Neural cell (in vitro differentiated cells): ENCODE measurements at regions not wholly inside any gene's neighbourhood (a gene's known extent, or its start where the extent isn't known, plus 50 kb on each side); places are given as distances from the start of the nearest gene placed in this dataset.

Experiments used
- H2AFZ ChIP-seq: fragments of 200-600, 300-800 bp; sonication (generic), shearing (Covaris generic); 2 replicates; pipeline ENCODE4 v1.6.0; 2014; ENCODE audit warnings: low read depth, mild to moderate bottlenecking, antibody characterized with exemption, low read length, moderate library complexity
- H3F3A ChIP-seq: fragments of 200-600 bp; shearing (Covaris generic); 2 replicates; pipeline ENCODE4 v1.6.1; 2016; ENCODE audit warnings: mild to moderate bottlenecking, moderate library complexity, mixed read lengths, antibody characterized with exemption, low read length; ENCODE audit not compliant: insufficient read depth, poor library complexity, severe bottlenecking
- H3K27ac ChIP-seq: fragments of 200-600, 300-800 bp; sonication (generic), shearing (Covaris generic); 2 replicates; pipeline ENCODE4 v1.5.1; 2014; ENCODE audit warnings: mild to moderate bottlenecking, low read length, moderate library complexity
- H3K27me3 ChIP-seq: fragments of 300-800, 200-600 bp; sonication (generic), shearing (Covaris generic); 2 replicates; pipeline ENCODE4 v1.6.0; 2014; ENCODE audit warnings: mild to moderate bottlenecking, low read depth, low read length, moderate library complexity; ENCODE audit not compliant: insufficient read depth
- H3K36me3 ChIP-seq: fragments of 300-800, 200-600 bp; sonication (generic), shearing (Covaris generic); 2 replicates; pipeline ENCODE4 v1.5.1; 2014; ENCODE audit warnings: mild to moderate bottlenecking, antibody characterized with exemption, low read length, moderate library complexity; ENCODE audit not compliant: insufficient read depth
- H3K4me2 ChIP-seq: fragments of 300-800, 200-600 bp; sonication (generic), shearing (Covaris generic); 2 replicates; pipeline ENCODE4 v1.6.0; 2014; ENCODE audit warnings: mild to moderate bottlenecking, low read length
- H3K4me3 ChIP-seq: fragments of 300-800, 200-600 bp; sonication (generic), shearing (Covaris generic); 2 replicates; pipeline ENCODE4 v1.5.1; 2014; ENCODE audit warnings: mild to moderate bottlenecking, low read length, moderate library complexity
- H3K79me2 ChIP-seq: fragments of 200-600 bp; shearing (Covaris generic); replicated peaks from 2 replicates; pipeline ENCODE4 v1.6.0; 2014; ENCODE audit warnings: mild to moderate bottlenecking, low read length, moderate library complexity; ENCODE audit not compliant: insufficient read depth
- H3K9ac ChIP-seq: fragments of 300-800, 200-600 bp; sonication (generic), shearing (Covaris generic); 2 replicates; pipeline ENCODE4 v1.6.1; 2016; ENCODE audit warnings: mild to moderate bottlenecking, low read length, mixed read lengths
- H3K9me2 ChIP-seq: fragments of 200-600 bp; shearing (Covaris generic); 2 replicates; pipeline ENCODE4 v1.6.1; 2016; ENCODE audit warnings: mild to moderate bottlenecking, low read length, mixed read lengths; ENCODE audit not compliant: insufficient read depth
- H3K9me3 ChIP-seq: fragments of 200-600, 300-800 bp; sonication (generic), shearing (Covaris generic); 2 replicates; pipeline ENCODE4 v1.6.1; 2016; ENCODE audit warnings: mild to moderate bottlenecking, mixed run types, low read length, moderate library complexity, mixed read lengths
- H4K20me1 ChIP-seq: fragments of 200-600 bp; shearing (Covaris generic); 2 replicates; pipeline ENCODE4 v1.6.1; 2016; ENCODE audit warnings: mild to moderate bottlenecking, mixed run types; ENCODE audit not compliant: insufficient read depth
- EP300 ChIP-seq: fragments of 450-650 bp; conservative IDR thresholded peaks from 2 replicates; pipeline ENCODE4 v1.6.1; 2014; ENCODE audit warnings: antibody characterized with exemption, mild to moderate bottlenecking, moderate library complexity; ENCODE audit not compliant: poor library complexity, severe bottlenecking
- EZH2 ChIP-seq: fragments of 200-600, 300-800 bp; shearing (Covaris generic), sonication (generic); IDR thresholded peaks from 2 replicates; pipeline ENCODE4 v1.6.1; 2014; ENCODE audit warnings: antibody characterized with exemption, low read length, borderline replicate concordance, mild to moderate bottlenecking; ENCODE audit not compliant: insufficient read depth, poor library complexity, severe bottlenecking
- MXI1 ChIP-seq: fragments of 450-650 bp; conservative IDR thresholded peaks from 2 replicates; pipeline ENCODE4 v1.6.1; 2014; ENCODE audit warnings: antibody characterized with exemption, mild to moderate bottlenecking; ENCODE audit not compliant: poor library complexity, severe bottlenecking
- POLR2AphosphoS5 ChIP-seq: IDR thresholded peaks from 2 replicates; pipeline ENCODE4 v1.6.1; 2012
- RAD21 ChIP-seq: fragments of 450-650 bp; conservative IDR thresholded peaks from 2 replicates; pipeline ENCODE4 v1.6.1; 2014; ENCODE audit warnings: antibody characterized with exemption, mild to moderate bottlenecking, moderate library complexity
- REST ChIP-seq: IDR thresholded peaks from 2 replicates; pipeline ENCODE4 v1.6.1; 2012; ENCODE audit warnings: borderline replicate concordance
- SMC3 ChIP-seq: fragments of 450-650 bp; conservative IDR thresholded peaks from 2 replicates; pipeline ENCODE4 v1.6.1; 2014; ENCODE audit warnings: antibody characterized with exemption, mild to moderate bottlenecking, moderate library complexity; ENCODE audit not compliant: poor library complexity
- TAF1 ChIP-seq: IDR thresholded peaks from 2 replicates; pipeline ENCODE4 v1.6.1; 2012; ENCODE audit warnings: low read depth
- TF ChIP-seq, protein P1 (sequence below): fragments of 450-650 bp; IDR thresholded peaks from 2 replicates; pipeline ENCODE4 v1.5.1; 2014; ENCODE audit warnings: antibody characterized with exemption, mild to moderate bottlenecking, moderate library complexity; ENCODE audit not compliant: poor library complexity, severe bottlenecking

GRCh38 chr3:3635109-3635508, 164.1 kb upstream of the LRRN1 start:
- no peak overlapping the region for H3K27ac ChIP-seq
- no peak overlapping the region for H3K4me3 ChIP-seq
- no peaks in the 10 kb centered on the region for H4K20me1 ChIP-seq
- H3K27me3 ChIP-seq, result no peaks in the 10 kb centered on the region
- H3K9me3 ChIP-seq, result no peaks in the 10 kb centered on the region
- H3K4me2 ChIP-seq, result no peak overlapping the region
- TF ChIP-seq MXI1 (no peak), EP300 (no peak), EZH2 (no peak), RAD21 (no peak), REST (no peak), POLR2AphosphoS5 (no peak), TAF1 (no peak)
- TF ChIP-seq, protein P1, sequence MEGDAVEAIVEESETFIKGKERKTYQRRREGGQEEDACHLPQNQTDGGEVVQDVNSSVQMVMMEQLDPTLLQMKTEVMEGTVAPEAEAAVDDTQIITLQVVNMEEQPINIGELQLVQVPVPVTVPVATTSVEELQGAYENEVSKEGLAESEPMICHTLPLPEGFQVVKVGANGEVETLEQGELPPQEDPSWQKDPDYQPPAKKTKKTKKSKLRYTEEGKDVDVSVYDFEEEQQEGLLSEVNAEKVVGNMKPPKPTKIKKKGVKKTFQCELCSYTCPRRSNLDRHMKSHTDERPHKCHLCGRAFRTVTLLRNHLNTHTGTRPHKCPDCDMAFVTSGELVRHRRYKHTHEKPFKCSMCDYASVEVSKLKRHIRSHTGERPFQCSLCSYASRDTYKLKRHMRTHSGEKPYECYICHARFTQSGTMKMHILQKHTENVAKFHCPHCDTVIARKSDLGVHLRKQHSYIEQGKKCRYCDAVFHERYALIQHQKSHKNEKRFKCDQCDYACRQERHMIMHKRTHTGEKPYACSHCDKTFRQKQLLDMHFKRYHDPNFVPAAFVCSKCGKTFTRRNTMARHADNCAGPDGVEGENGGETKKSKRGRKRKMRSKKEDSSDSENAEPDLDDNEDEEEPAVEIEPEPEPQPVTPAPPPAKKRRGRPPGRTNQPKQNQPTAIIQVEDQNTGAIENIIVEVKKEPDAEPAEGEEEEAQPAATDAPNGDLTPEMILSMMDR, result no peak
- H3K9ac ChIP-seq, result no peak overlapping the region
- H3K36me3 ChIP-seq, result no peaks in the 10 kb centered on the region
- H2AFZ ChIP-seq, result no peak overlapping the region
- H3K9me2 ChIP-seq, result no peaks in the 10 kb centered on the region
- H3F3A ChIP-seq, result no peaks in the 10 kb centered on the region
- no peaks in the 10 kb centered on the region for H3K79me2 ChIP-seq

DNA sequence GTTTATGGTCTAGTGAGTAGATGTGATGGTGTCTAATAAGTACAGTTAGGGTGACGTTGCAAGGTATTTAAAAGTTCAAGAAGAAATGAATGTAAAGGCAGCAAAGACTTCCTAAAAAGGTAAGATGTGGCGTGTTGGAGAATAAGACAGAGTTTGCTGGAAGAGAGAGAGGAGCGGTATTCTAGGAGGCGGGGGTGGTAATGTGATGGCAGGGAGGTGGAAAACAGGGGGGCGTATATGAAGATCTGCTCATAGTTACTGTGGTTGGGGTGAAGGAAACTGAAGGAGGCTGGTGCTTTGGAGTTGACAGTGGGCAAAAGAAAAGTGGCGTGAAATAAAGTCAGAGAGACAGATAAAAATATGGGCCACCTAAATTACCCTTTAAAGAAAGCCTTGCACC, 164.9 kb upstream of the LRRN1 start:
- TF ChIP-seq EP300 (no peak), REST (no peak), MXI1 (no peak), POLR2AphosphoS5 (no peak), SMC3 (no peak), EZH2 (no peak), RAD21 (no peak), TAF1 (no peak)
- TF ChIP-seq, protein P1, result no peak
- no peaks in the 10 kb centered on the region for H3K79me2 ChIP-seq

More for the DNA sequence above, 164.9 kb upstream of the LRRN1 start:
- no peak overlapping the region for H3K4me3 ChIP-seq
- H3K9ac ChIP-seq, result no peak overlapping the region
- H3K27me3 ChIP-seq, result no peaks in the 10 kb centered on the region
- no peaks in the 10 kb centered on the region for H3K36me3 ChIP-seq
- no peak overlapping the region for H3K27ac ChIP-seq
- H3K9me3 ChIP-seq, result no peaks in the 10 kb centered on the region
- H3F3A ChIP-seq, result no peaks in the 10 kb centered on the region
- H3K9me2 ChIP-seq, result no peaks in the 10 kb centered on the region
- no peaks in the 10 kb centered on the region for H4K20me1 ChIP-seq
- H2AFZ ChIP-seq, result no peak overlapping the region
- no peak overlapping the region for H3K4me2 ChIP-seq
